ENCODE measurements at regions not wholly inside any gene's neighbourhood (a gene's known extent, or its start where the extent isn't known, plus 50 kb on each side); places are given as distances from the start of the nearest gene placed in this dataset.

DNA sequence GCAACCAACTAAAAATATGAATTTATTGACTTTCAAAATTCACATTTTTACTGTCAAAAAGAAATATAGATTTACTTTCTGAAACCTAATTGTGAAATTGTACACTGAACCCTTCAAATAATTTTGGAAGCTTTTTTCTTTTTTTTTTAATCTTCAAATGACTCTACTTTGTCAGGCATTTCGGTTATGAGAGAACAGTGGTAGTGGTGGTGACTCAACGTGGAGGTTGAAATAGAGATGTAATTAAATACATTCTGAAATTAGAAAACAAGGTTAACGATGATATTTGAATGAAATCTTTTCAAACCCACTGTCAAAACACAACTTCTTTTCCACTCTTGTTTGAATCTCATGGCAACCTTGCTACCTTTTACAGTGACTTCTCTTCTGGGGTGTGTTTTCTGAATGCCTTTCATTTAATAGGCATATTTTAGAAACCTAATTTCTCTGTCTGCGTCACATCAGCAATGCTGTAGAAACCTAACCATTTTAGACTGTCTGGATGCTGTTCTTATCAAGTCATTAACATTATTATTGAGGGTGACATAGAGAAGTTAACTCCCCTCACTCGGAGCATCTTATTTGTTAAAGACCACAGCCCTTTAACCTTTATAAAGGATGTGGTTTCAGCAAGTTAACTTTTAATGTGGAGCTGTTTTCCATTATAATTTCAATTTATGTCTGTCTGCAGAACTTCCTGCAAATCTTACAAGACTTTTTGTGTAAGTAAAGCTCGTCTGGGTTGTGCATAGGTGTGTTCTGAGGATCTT, 136.8 kb downstream of the PCDH7 start:
- no peak for TF ChIP-seq SUZ12 (IDR thresholded peaks at IDR 0.05; ENCODE audit: extremely low read depth, insufficient read depth, insufficient read length)
- no peak for TF ChIP-seq YY1 (IDR thresholded peaks at IDR 0.05; ENCODE audit: insufficient read depth, insufficient read length)
- no peak for TF ChIP-seq ZNF274 (IDR thresholded peaks at IDR 0.05; ENCODE audit: low read depth, low read length)

All from NT2/D1 (cell line).